GM12878 (cell line): ENCODE measurements at regions not wholly inside any gene's neighbourhood (a gene's known extent, or its start where the extent isn't known, plus 50 kb on each side); places are given as distances from the start of the nearest gene placed in this dataset.

Source experiments
- CHD2 ChIP-seq: IDR thresholded peaks from 2 replicates; pipeline ENCODE4 v1.6.1; 2011; ENCODE audit warnings: low read depth, low read length, improper control_type of control experiment, borderline replicate concordance
- E2F8 ChIP-seq: fragments of 450-650 bp; IDR thresholded peaks from 2 replicates; pipeline ENCODE4 v1.6.1; 2018; ENCODE audit warnings: mild to moderate bottlenecking, low read depth, moderate library complexity; ENCODE audit not compliant: partially characterized antibody
- HCFC1 ChIP-seq: fragments of 150-350 bp; IDR thresholded peaks from 2 replicates; pipeline ENCODE4 v1.6.1; 2014; ENCODE audit warnings: low read length
- MEF2B ChIP-seq: fragments of 450-650 bp; IDR thresholded peaks from 2 replicates; pipeline ENCODE4 v1.6.1; 2018; ENCODE audit warnings: mild to moderate bottlenecking, moderate library complexity; ENCODE audit not compliant: partially characterized antibody, poor library complexity, severe bottlenecking
- MXI1 ChIP-seq: fragments of 150-350 bp; IDR thresholded peaks from 2 replicates; pipeline ENCODE4 v1.6.1; 2011; ENCODE audit warnings: low read depth, mild to moderate bottlenecking, inconsistent platforms, low read length, improper control_type of control experiment
- NR2F1 ChIP-seq: fragments of 450-650 bp; conservative IDR thresholded peaks from 2 replicates; pipeline ENCODE4 v1.6.1; 2017; ENCODE audit warnings: mild to moderate bottlenecking
- PRDM15 ChIP-seq: fragments of 450-650 bp; formaldehyde crosslinking; IDR thresholded peaks from 2 replicates; pipeline ENCODE4 v1.4.0; 2020; ENCODE audit warnings: mild to moderate bottlenecking, moderate library complexity
- RBBP5 ChIP-seq: fragments of 200-600 bp; sonication (generic); conservative IDR thresholded peaks from 2 replicates; pipeline ENCODE4 v1.6.1; 2016
- RELB ChIP-seq: fragments of 450-650 bp; IDR thresholded peaks from 2 replicates; pipeline ENCODE4 v1.6.1; 2017; ENCODE audit warnings: low read depth, mild to moderate bottlenecking, moderate library complexity
- SIN3A ChIP-seq: IDR thresholded peaks from 2 replicates; pipeline ENCODE4 v1.6.1; 2012; ENCODE audit warnings: low read depth, low read length, improper control_type of control experiment
- ZNF24 ChIP-seq: fragments of 450-650 bp; IDR thresholded peaks from 2 replicates; pipeline ENCODE4 v1.6.1; 2017; ENCODE audit warnings: antibody characterized with exemption, mild to moderate bottlenecking

- no peak for TF ChIP-seq PRDM15 (CRISPR knock-in tag)
- no peak for TF ChIP-seq E2F8
- TF ChIP-seq SIN3A, result no peak
- TF ChIP-seq RELB, result no peak
- TF ChIP-seq MEF2B, result no peak
- no peak for TF ChIP-seq NR2F1
- no peak for TF ChIP-seq MXI1
- TF ChIP-seq HCFC1, result no peak
- TF ChIP-seq RBBP5, result no peak
- TF ChIP-seq ZNF24, result no peak
- TF ChIP-seq CHD2, result no peak
Observed at GRCh38 chr6:133157995-133158394, 83.2 kb upstream of the EYA4 start (continued).
